Osteocyte (in vitro differentiated cells): ENCODE measurements at regions not wholly inside any gene's neighbourhood (a gene's known extent, or its start where the extent isn't known, plus 50 kb on each side); places are given as distances from the start of the nearest gene placed in this dataset.

Source experiments
- DNase-seq: peaks from one replicate; pipeline ENCODE4 v3.0.0; 2021; ENCODE audit warnings: mixed read lengths; ENCODE audit not compliant: unreplicated experiment; ENCODE audit errors: extremely low spot score
- H3K27ac Mint-ChIP-seq: one replicate; pipeline ENCODE4 v1.8.0; 2021; ENCODE audit warnings: mild to moderate bottlenecking, mixed read lengths; ENCODE audit not compliant: unreplicated experiment
- H3K27me3 Mint-ChIP-seq: one replicate; pipeline ENCODE4 v1.8.0; 2021; ENCODE audit warnings: mixed read lengths; ENCODE audit not compliant: unreplicated experiment
- H3K36me3 Mint-ChIP-seq: one replicate; pipeline ENCODE4 v1.8.0; 2021; ENCODE audit warnings: mixed read lengths; ENCODE audit not compliant: unreplicated experiment
- H3K4me1 Mint-ChIP-seq: one replicate; pipeline ENCODE4 v1.8.0; 2021; ENCODE audit warnings: mixed read lengths; ENCODE audit not compliant: unreplicated experiment
- H3K4me3 Mint-ChIP-seq: one replicate; pipeline ENCODE4 v1.8.0; 2021; ENCODE audit warnings: mild to moderate bottlenecking, moderate library complexity, mixed read lengths; ENCODE audit not compliant: unreplicated experiment
- H3K9me3 Mint-ChIP-seq: one replicate; pipeline ENCODE4 v1.8.0; 2021; ENCODE audit warnings: mixed read lengths; ENCODE audit not compliant: unreplicated experiment
- CTCF ChIP-seq: fragments of 200-600 bp; sonication (generic); IDR thresholded peaks from 2 replicates; pipeline ENCODE4 v1.5.0; 2021; ENCODE audit warnings: antibody characterized with exemption, mild to moderate bottlenecking, moderate library complexity

- Mint-ChIP-seq H3K27me3 (peaks cover 14% of the 10 kb centered on the region), H3K36me3 (no peaks in the 10 kb centered on the region), H3K4me1 (no peaks in the 10 kb centered on the region), H3K27ac (no peak overlapping the region), H3K9me3 (no peaks in the 10 kb centered on the region), H3K4me3 (no peak overlapping the region)
- DNase-seq = no peak
- no peak for TF ChIP-seq CTCF
These were observed 173.7 kb upstream of the PRPS1L1 start for GRCh38 chr7:18201350-18201749.

GRCh38 chr7:18202315-18203045 is 174.8 kb upstream of the PRPS1L1 start:
- no peak for DNase-seq
- H3K27me3 Mint-ChIP-seq = peaks cover 9% of the 10 kb centered on the region
- H3K9me3 Mint-ChIP-seq = no peaks in the 10 kb centered on the region
- no peak overlapping the region for H3K27ac Mint-ChIP-seq
- H3K4me3 Mint-ChIP-seq = no peak overlapping the region
- H3K36me3 Mint-ChIP-seq = no peaks in the 10 kb centered on the region
- TF ChIP-seq CTCF = no peak
- no peaks in the 10 kb centered on the region for H3K4me1 Mint-ChIP-seq

GRCh38 chr7:18206331-18206730 is 178.7 kb upstream of the PRPS1L1 start:
- H3K4me1 Mint-ChIP-seq = no peaks in the 10 kb centered on the region
- no peak for TF ChIP-seq CTCF
- H3K9me3 Mint-ChIP-seq = no peaks in the 10 kb centered on the region
- H3K36me3 Mint-ChIP-seq = no peaks in the 10 kb centered on the region
- peaks cover 5% of the 10 kb centered on the region for H3K27me3 Mint-ChIP-seq
- no peak for DNase-seq
- no peak overlapping the region for H3K27ac Mint-ChIP-seq
- H3K4me3 Mint-ChIP-seq = no peak overlapping the region

GRCh38 chr7:18208921-18209320 is 181.3 kb upstream of the PRPS1L1 start:
- H3K9me3 Mint-ChIP-seq = no peaks in the 10 kb centered on the region
- no peak overlapping the region for H3K27ac Mint-ChIP-seq
- no peak for TF ChIP-seq CTCF
- no peaks in the 10 kb centered on the region for H3K36me3 Mint-ChIP-seq
- H3K4me1 Mint-ChIP-seq = no peaks in the 10 kb centered on the region
- no peak overlapping the region for H3K4me3 Mint-ChIP-seq
- no peak for DNase-seq
- H3K27me3 Mint-ChIP-seq = peaks cover 6% of the 10 kb centered on the region

GRCh38 chr7:18210377-18210776 is 182.7 kb upstream of the PRPS1L1 start:
- H3K27me3 Mint-ChIP-seq = peaks cover 6% of the 10 kb centered on the region
- H3K27ac Mint-ChIP-seq = no peak overlapping the region

More at GRCh38 chr7:18210377-18210776, 182.7 kb upstream of the PRPS1L1 start:
- Mint-ChIP-seq H3K4me1 (no peaks in the 10 kb centered on the region), H3K36me3 (no peaks in the 10 kb centered on the region), H3K4me3 (no peak overlapping the region), H3K9me3 (no peaks in the 10 kb centered on the region)
- no peak for DNase-seq
- no peak for TF ChIP-seq CTCF
